ENCODE measurements at regions not wholly inside any gene's neighbourhood (a gene's known extent, or its start where the extent isn't known, plus 50 kb on each side); places are given as distances from the start of the nearest gene placed in this dataset.
"Not testable (repeated sequence)": the region's sequence is repeated elsewhere in the genome, so short reads cannot be mapped to it uniquely, and the experiment has no call there.

DNA sequence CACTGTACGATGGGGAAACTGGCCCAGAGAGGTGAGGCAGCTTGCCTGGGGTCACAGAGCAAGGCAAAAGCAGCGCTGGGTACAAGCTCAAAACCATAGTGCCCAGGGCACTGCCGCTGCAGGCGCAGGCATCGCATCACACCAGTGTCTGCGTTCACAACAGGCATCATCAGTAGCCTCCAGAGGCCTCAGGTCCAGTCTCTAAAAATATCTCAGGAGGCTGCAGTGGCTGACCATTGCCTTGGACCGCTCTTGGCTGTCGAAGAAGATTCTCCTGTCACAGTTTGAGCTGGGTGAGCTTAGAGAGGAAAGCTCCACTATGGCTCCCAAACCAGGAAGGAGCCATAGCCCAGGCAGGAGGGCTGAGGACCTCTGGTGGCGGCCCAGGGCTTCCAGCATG is 51.2 kb upstream of the IQSEC3 start:
- TF ChIP-seq, protein P1, sequence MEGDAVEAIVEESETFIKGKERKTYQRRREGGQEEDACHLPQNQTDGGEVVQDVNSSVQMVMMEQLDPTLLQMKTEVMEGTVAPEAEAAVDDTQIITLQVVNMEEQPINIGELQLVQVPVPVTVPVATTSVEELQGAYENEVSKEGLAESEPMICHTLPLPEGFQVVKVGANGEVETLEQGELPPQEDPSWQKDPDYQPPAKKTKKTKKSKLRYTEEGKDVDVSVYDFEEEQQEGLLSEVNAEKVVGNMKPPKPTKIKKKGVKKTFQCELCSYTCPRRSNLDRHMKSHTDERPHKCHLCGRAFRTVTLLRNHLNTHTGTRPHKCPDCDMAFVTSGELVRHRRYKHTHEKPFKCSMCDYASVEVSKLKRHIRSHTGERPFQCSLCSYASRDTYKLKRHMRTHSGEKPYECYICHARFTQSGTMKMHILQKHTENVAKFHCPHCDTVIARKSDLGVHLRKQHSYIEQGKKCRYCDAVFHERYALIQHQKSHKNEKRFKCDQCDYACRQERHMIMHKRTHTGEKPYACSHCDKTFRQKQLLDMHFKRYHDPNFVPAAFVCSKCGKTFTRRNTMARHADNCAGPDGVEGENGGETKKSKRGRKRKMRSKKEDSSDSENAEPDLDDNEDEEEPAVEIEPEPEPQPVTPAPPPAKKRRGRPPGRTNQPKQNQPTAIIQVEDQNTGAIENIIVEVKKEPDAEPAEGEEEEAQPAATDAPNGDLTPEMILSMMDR (conservative IDR thresholded peaks at IDR 0.05; ENCODE audit: low read depth, low read length) = not testable (repeated sequence)
- not testable (repeated sequence) for TF ChIP-seq EZH2phosphoT487 (IDR thresholded peaks at IDR 0.05; ENCODE audit: borderline replicate concordance, low read length)

Data from PC-3 (cell line).